GM12873 (cell line): ENCODE measurements at regions not wholly inside any gene's neighbourhood (a gene's known extent, or its start where the extent isn't known, plus 50 kb on each side); places are given as distances from the start of the nearest gene placed in this dataset.

Experiments used
- CTCF ChIP-seq: IDR thresholded peaks from 2 replicates; pipeline ENCODE4 v1.5.1; 2012; ENCODE audit warnings: low read depth, mild to moderate bottlenecking, moderate library complexity, low read length, control low read depth; ENCODE audit not compliant: insufficient read depth; ENCODE audit errors: missing control alignments

DNA sequence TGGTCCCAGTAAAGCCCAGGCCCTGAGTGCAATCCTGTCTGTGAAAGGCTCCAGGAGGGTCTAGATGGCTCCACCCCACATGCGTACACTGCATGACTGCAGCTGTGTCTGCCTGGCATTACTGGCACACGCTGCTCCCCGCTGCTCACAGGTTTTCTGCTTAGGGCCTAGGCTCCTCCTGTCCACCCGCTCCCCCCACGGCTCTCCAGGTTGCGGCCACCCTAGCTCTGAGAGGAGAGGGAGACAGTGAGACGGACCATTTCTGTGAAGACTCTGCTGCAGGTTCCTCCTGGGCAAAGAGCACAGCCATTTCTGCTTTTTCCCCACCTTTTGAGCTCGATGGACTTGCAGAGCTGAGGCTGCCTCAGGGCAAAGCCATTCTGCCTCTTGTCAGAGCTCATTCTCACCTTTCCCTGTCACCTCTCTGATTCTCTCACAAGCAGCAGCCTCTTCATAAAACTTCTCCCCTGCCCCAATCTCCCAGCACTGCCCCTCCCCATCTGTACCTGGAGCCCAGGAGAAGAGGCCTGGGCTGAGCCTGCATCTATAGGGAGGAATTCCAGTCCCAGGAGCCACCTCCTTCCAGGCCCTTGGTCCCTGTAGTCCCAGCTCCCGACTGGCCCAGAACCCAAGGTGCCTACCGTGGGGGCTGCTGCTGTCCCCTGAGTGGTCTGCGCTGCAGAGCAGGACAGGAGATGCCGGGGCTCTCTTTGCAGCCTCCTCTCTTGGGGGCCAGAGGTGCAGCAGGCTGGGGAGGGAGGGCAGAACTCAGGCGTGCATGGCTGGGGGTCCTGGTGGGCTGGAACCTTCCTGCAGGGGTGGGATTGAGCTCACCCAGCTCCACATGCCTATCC is 433.7 kb upstream of the B3GAT1 start:
- no peak for TF ChIP-seq CTCF

GRCh38 chr11:134844838-134845237 is 432.8 kb upstream of the B3GAT1 start:
- TF ChIP-seq CTCF, result no peak

DNA sequence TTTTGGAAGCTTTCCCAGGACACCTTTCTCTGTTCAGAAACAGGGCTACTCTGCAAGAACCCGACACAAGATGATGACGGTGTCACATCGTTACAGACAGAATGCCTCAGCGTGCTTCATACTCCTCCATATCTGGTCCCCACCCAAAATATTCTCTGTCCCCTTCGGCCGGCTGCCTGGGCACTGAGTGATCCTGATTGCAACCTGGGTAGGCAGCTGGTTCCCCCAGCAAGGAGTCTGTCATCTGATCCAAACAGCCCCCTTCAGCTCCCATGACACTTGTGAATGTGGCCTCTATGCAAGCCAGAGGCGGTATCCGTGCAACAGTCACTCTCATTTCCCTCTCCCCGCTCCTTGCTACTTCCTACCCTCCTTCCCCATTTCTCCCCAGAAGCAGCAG is 431.7 kb upstream of the B3GAT1 start:
- TF ChIP-seq CTCF, result no peak

DNA sequence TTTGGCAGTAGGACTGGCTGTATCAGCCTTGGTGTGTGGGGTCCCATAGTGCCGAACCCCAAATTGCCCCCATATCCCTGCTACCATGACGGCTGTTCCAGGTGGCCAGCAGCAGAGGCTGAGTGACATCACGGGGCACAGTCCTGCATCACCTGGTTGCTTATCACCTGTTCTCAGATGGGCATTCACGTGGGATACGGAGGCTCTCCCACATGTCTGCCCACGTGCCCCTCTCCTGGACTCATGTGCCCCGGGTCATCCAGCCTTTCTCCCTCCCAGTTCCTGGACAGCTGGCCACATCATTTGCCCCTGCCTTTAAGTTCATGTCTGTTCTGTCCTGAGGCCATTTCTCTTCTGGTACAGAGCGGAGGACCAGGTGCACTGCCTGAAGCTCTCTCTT is 431.0 kb upstream of the B3GAT1 start:
- no peak for TF ChIP-seq CTCF

- TF ChIP-seq CTCF, result no peak
These were observed 429.9 kb upstream of the B3GAT1 start for GRCh38 chr11:134841972-134842371.

DNA sequence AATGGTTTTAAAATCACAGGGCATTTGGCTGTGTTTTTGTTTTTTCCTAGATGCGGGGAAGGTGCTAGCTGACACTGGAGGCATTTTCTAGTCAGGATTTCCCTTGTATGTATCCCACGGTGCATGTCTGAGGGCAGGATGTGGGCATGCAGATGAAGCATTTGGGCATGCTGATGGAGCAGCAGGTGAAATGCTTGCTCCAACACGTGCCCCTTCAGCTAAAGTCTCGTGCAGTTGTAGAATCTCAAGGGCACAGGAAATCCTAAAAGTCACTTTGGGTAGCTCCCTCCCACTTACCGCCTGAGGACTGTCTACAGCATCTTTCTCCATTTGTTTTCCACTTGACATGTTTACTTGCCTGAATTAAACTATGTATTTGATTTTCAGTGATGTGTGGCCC is 429.4 kb upstream of the B3GAT1 start:
- TF ChIP-seq CTCF, result no peak

- no peak for TF ChIP-seq CTCF
These were observed 428.9 kb upstream of the B3GAT1 start for GRCh38 chr11:134840945-134841344.

GRCh38 chr11:134838708-134839107 is 426.7 kb upstream of the B3GAT1 start:
- TF ChIP-seq CTCF, result no peak
